ENCODE measurements at regions not wholly inside any gene's neighbourhood (a gene's known extent, or its start where the extent isn't known, plus 50 kb on each side); places are given as distances from the start of the nearest gene placed in this dataset.

GRCh38 chr2:161100211-161100895 lies 59.9 kb upstream of the TANK start:
- Histone ChIP-seq H3K36me3 (no peaks in the 10 kb centered on the region), H3K27me3 (no peaks in the 10 kb centered on the region), H3K4me1 (peaks cover 4 to 51% (median 18%) of the 10 kb centered on the region in 4 donors), H3K4me3 (no peak overlapping the region), H3K9me3 (no peaks in the 10 kb centered on the region), H3K27ac (peak overlapping the region in 3 of 4 donors; percentile 30 to 63 (median 62))
- no peak for DNase-seq (ENCODE audit: low spot score in 2 of 2)
- TF ChIP-seq EP300 (IDR thresholded peaks at IDR 0.05) (no peak), POLR2A (IDR thresholded peaks at IDR 0.05) (no peak)
- 56% methylated on average over 4 of the region's 4 CpGs for WGBS, 2 donors

GRCh38 chr2:161101406-161101805 lies 58.8 kb upstream of the TANK start:
- Histone ChIP-seq H3K27me3 (no peaks in the 10 kb centered on the region), H3K9me3 (no peaks in the 10 kb centered on the region), H3K4me1 (peaks cover 4 to 46% (median 18%) of the 10 kb centered on the region in 4 donors), H3K27ac (peak overlapping the region in 3 of 4 donors; percentile 30 to 63 (median 62)), H3K4me3 (no peak overlapping the region), H3K36me3 (no peaks in the 10 kb centered on the region)
- 61 to 65% methylated on average over 2 of the region's 2 CpGs for WGBS, 2 donors
- no peak for DNase-seq (ENCODE audit: low spot score in 2 of 2)
- TF ChIP-seq CTCF (IDR thresholded peaks at IDR 0.05) (no peak), POLR2A (IDR thresholded peaks at IDR 0.05) (no peak), EP300 (IDR thresholded peaks at IDR 0.05) (no peak)

GRCh38 chr2:161102770-161103450 lies 57.3 kb upstream of the TANK start:
- no peak for DNase-seq (ENCODE audit: low spot score in 2 of 2)
- peaks cover 4 to 40% (median 16%) of the 10 kb centered on the region in 4 donors for H3K4me1 ChIP-seq
- H3K9me3 ChIP-seq: no peaks in the 10 kb centered on the region
- no peaks in the 10 kb centered on the region for H3K36me3 ChIP-seq
- no peak overlapping the region for H3K4me3 ChIP-seq
- peak overlapping the region in 2 of 4 donors; percentile 52 to 68 for H3K27ac ChIP-seq
- TF ChIP-seq CTCF (IDR thresholded peaks at IDR 0.05): no peak
- no peak for TF ChIP-seq EP300 (IDR thresholded peaks at IDR 0.05)
- no peak for TF ChIP-seq POLR2A (IDR thresholded peaks at IDR 0.05)
- no peaks in the 10 kb centered on the region for H3K27me3 ChIP-seq

- Histone ChIP-seq H3K27me3 (no peaks in the 10 kb centered on the region), H3K9me3 (no peaks in the 10 kb centered on the region), H3K4me3 (no peak overlapping the region), H3K27ac (peak overlapping the region in 2 of 4 donors; percentile 52 to 68), H3K36me3 (no peaks in the 10 kb centered on the region), H3K4me1 (peaks cover 4 to 40% (median 16%) of the 10 kb centered on the region in 4 donors)
- TF ChIP-seq CTCF (IDR thresholded peaks at IDR 0.05) (no peak), POLR2A (IDR thresholded peaks at IDR 0.05) (no peak), EP300 (IDR thresholded peaks at IDR 0.05) (no peak)
- WGBS, 2 donors: 66 to 73% methylated on average over 4 of the region's 4 CpGs
- DNase-seq (ENCODE audit: low spot score in 2 of 2): no peak
These were observed 56.8 kb upstream of the TANK start for GRCh38 chr2:161103451-161103831.

- Histone ChIP-seq H3K9me3 (no peaks in the 10 kb centered on the region), H3K27ac (no peak overlapping the region), H3K27me3 (no peaks in the 10 kb centered on the region), H3K36me3 (no peaks in the 10 kb centered on the region), H3K4me3 (no peak overlapping the region), H3K4me1 (peaks cover 4 to 40% (median 16%) of the 10 kb centered on the region in 4 donors)
- TF ChIP-seq EP300 (IDR thresholded peaks at IDR 0.05) (no peak), POLR2A (IDR thresholded peaks at IDR 0.05) (no peak), CTCF (IDR thresholded peaks at IDR 0.05) (no peak)
- no peak for DNase-seq (ENCODE audit: low spot score in 2 of 2)
- 71 to 81% methylated on average over 5 of the region's 5 CpGs for whole genome bisulfite sequencing, 2 donors
These were observed 56.1 kb upstream of the TANK start for GRCh38 chr2:161104054-161104553.

Data from tibial nerve (tissue), 4 donors.